HEK293 (cell line): ENCODE measurements at regions not wholly inside any gene's neighbourhood (a gene's known extent, or its start where the extent isn't known, plus 50 kb on each side); places are given as distances from the start of the nearest gene placed in this dataset.

ENCODE experiments used
- HOXD13 ChIP-seq: sonication (generic); formaldehyde crosslinking; IDR thresholded peaks from 2 replicates; pipeline ENCODE4 v1.8.0; 2022; ENCODE audit warnings: missing genetic modification reagents, borderline replicate concordance
- SCRT1 ChIP-seq: fragments of 450-650 bp; formaldehyde crosslinking; IDR thresholded peaks from 2 replicates; pipeline ENCODE4 v1.5.1; 2016; ENCODE audit warnings: missing biosample characterization, missing genetic modification characterization, borderline replicate concordance
- SETDB1 ChIP-seq: IDR thresholded peaks from one replicate; pipeline ENCODE4 v1.6.1; 2017; ENCODE audit warnings: mild to moderate bottlenecking, low read length, moderate library complexity, mixed read lengths; ENCODE audit not compliant: insufficient read length
- ZNF202 ChIP-seq: fragments of 450-650 bp; formaldehyde crosslinking; IDR thresholded peaks from 2 replicates; pipeline ENCODE4 v1.5.1; 2016; ENCODE audit warnings: missing biosample characterization, missing genetic modification characterization, borderline replicate concordance
- ZNF292 ChIP-seq: fragments of 450-650 bp; formaldehyde crosslinking; IDR thresholded peaks from 2 replicates; pipeline ENCODE4 v1.5.1; 2016; ENCODE audit warnings: low read depth, missing biosample characterization, missing genetic modification characterization, borderline replicate concordance
- TF ChIP-seq, protein P1 (sequence below): fragments of 450-650 bp; formaldehyde crosslinking; IDR thresholded peaks from 2 replicates; pipeline ENCODE4 v1.5.1; 2016; ENCODE audit warnings: missing biosample characterization, missing genetic modification characterization
- TF ChIP-seq, protein P2 (sequence below): IDR thresholded peaks from 2 replicates; pipeline ENCODE4 v1.6.1; 2011; ENCODE audit warnings: mild to moderate bottlenecking, low read depth, low read length, borderline replicate concordance

DNA sequence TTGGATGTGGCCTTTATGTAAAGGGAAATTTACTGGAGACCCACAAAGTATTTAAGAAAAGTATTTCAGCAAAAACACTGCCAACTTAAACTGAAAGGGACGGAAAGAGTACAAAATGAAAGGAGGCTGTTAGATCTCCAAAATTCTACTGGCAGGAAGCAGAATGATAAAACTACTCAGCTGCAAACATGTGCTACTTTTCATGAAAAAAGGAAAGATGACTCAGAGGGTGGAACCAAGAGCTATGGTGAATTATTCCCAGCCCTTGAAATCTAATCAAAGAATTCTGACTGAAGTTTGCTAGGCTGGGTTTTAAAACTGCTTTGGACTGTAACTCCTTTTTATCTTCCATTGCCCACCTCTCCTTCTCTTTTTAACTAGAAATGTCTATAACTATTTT, 58.6 kb upstream of the ZBED3 start:
- TF ChIP-seq ZNF292 (tag by site-specific recombination) (no peak), SETDB1 (no peak), SCRT1 (no peak), ZNF202 (tag by site-specific recombination) (no peak), HOXD13 (no peak)
- TF ChIP-seq, protein P1, sequence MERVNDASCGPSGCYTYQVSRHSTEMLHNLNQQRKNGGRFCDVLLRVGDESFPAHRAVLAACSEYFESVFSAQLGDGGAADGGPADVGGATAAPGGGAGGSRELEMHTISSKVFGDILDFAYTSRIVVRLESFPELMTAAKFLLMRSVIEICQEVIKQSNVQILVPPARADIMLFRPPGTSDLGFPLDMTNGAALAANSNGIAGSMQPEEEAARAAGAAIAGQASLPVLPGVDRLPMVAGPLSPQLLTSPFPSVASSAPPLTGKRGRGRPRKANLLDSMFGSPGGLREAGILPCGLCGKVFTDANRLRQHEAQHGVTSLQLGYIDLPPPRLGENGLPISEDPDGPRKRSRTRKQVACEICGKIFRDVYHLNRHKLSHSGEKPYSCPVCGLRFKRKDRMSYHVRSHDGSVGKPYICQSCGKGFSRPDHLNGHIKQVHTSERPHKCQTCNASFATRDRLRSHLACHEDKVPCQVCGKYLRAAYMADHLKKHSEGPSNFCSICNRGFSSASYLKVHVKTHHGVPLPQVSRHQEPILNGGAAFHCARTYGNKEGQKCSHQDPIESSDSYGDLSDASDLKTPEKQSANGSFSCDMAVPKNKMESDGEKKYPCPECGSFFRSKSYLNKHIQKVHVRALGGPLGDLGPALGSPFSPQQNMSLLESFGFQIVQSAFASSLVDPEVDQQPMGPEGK = no peak
- TF ChIP-seq, protein P2, sequence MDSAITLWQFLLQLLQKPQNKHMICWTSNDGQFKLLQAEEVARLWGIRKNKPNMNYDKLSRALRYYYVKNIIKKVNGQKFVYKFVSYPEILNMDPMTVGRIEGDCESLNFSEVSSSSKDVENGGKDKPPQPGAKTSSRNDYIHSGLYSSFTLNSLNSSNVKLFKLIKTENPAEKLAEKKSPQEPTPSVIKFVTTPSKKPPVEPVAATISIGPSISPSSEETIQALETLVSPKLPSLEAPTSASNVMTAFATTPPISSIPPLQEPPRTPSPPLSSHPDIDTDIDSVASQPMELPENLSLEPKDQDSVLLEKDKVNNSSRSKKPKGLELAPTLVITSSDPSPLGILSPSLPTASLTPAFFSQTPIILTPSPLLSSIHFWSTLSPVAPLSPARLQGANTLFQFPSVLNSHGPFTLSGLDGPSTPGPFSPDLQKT = no peak
